ENCODE measurements at regions not wholly inside any gene's neighbourhood (a gene's known extent, or its start where the extent isn't known, plus 50 kb on each side); places are given as distances from the start of the nearest gene placed in this dataset.

DNA sequence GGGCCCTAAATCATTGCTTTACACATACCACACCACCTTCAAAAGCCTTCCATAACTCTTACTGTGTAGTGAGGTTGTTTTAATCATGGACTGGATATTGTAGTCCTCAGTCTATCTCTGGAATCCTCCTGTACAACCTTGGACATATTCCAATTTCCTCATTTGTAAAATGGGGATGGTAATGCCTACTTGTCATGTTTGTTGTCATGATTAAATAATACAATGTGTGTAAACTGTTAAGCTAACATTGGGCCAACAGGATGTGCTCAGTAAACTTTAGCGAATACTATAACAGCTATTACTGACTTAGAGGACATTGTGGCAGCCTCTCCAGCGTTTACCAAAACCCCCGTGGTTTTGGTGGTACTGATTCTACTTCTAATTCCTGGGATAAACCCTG lies 74.7 kb upstream of the PTPRM start:
- no peak for DNase-seq

DNA sequence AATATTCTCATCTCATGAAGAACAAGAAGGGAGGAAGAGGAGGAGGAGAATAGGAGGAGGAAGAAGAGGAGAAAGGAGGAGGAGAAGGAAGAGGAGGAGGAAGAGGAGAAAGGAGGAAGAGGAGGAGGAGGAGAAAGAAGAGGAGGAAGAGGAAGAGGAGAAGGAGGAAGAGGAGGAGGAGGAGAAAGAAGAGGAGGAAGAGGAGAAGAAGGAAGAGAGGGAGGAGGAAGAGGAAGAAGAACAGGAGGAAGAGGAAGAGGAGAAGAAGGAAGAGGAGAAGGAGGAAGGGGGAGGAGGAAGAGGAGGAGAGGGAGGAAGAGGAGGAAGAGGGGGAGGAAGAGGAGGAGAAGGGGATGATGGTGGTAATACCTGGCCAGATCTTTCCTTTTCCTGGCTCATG lies 70.0 kb upstream of the PTPRM start:
- no peak for DNase-seq

DNA sequence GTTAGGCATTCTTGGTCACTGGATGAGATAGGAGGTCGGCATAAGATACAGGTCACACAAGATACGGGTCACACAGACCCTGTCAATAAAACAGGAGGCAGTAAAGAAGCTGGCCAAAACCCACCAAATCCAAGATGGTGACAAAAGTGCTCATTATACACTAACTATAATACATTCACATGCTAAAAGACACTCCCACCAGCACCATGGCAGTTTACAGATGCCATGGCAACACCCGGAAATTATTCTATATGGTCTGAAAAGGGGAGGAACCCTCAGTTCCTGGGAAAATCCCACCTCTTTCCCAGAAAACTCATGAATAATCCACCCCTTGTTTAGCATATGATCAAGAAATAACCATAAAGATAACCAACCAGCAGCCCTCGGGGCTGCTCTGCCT lies 56.0 kb upstream of the PTPRM start:
- DNase-seq: no peak

DNA sequence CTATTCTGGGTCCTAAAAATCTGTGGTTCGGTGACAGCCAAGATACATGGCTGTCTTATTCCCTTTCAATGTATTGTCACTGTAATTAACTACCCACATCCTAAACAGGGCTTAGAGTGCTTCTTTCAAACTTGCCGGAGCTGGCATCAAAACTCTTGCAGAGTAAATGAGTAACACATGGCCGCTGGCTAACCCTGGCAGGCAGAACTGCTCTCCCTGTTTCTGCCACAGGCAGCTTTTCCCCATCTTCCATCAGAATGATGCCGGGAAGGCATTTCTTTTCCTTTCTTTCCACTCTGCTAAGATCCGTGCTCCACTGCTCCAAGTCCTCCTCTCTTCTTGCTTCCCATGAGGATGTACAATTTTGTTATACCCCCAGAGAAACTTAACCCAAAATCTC lies 54.8 kb upstream of the PTPRM start:
- no peak for DNase-seq

DNA sequence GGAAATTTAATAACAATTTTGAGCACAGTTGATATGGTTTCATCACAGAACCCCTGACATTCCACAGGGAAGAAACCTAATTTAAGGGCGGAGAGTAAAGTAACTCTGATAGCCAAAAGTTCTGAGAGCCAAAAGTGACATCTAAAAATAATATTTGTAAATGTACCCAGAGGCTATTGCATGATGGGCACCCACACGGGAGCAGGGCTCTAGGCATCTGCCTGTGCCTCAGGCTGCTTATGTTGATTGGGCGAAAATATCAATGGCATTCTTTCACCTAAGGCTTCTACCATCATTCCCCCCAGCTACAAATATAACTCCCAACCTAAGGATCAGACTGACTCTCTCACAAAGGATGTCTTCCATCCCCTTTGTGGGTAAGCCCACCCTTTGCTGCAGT lies 54.1 kb upstream of the PTPRM start:
- no peak for DNase-seq

DNA sequence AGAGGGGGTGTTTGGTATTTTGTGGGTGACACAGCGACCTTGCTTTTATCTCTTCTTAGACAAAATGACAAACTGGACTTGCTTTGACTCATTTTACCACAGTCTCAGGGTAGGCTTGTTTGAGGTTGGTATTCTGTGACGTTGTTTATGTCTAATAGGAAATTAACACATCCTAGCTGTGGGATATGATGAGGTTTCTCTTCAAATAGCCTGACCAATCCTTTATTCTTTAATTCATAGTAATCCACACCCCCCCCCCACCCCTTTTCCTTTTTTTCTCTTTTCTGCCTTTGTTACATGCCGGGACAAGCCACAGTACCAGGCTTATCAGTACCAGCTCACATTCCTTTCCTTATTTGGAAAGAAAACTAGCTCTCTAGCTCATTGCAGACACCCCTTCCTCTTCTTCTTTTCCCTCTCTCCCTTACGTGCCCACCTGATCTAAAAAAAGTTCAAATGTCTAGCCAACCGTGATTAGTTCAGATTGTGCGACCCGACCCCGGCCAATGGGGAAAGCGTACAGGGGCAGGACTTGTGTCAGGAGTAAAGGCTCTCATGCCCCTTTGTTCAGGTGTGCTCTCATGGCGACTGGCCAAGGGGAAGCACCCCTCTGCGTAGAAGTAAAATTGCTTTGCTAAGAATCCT lies 52.2 kb upstream of the PTPRM start:
- no peak for DNase-seq

DNA sequence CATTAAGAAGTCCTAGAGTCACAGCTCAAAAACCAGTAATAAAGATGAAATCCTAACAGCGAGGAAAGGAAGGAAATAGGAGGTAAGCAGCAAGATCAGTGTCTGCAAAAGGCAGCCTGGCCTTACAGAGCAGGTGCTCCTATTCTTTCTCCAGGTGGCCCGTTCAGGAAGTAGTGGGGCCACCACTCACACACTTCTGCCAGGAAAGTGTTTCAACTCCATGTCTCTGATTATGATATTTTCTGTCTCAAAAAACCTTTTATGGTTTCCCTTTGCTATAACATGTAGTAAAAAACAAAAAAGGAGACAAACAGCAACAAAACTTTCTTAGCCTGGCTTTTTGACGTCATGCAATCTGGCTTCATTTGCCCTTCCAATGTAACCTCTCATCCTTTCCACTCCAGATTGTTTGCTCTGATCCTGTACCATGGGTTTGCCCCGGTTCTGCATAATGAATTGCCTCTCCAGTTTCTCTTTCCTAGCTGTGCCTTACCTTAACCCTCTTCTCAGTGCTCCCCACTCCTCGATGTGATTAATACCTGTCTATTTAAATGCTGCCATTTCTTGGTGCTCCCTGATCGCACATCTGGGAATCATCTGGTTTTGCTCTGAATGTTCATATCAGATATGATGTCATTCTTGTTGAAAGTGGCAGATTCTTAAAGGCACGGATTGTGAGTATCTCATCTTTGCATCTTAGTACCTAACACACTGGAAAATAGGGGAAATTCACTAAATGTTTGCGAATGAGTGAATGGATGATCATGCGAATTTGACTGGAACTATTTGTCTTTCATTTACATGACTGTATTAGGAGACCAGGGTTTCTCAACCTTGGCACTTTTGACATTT lies 50.6 kb upstream of the PTPRM start:
- DNase-seq: no peak
